Esophagus (tissue), 2 donors: ENCODE measurements at regions not wholly inside any gene's neighbourhood (a gene's known extent, or its start where the extent isn't known, plus 50 kb on each side); places are given as distances from the start of the nearest gene placed in this dataset.

Source experiments
- H3K27ac ChIP-seq, 2 donors: one replicate each; pipeline ENCODE4 v1.5.1; 2013; ENCODE audit warnings: low read depth in 2 of 2, mild to moderate bottlenecking in 2 of 2, inconsistent platforms in 1 of 2, low read length in 1 of 2, moderate library complexity in 1 of 2
- H3K27me3 ChIP-seq, 2 donors: one replicate each; pipeline ENCODE4 v1.6.1; 2013; ENCODE audit warnings: low read length in 2 of 2, control low read depth in 1 of 2, mild to moderate bottlenecking in 1 of 2; ENCODE audit not compliant: insufficient read depth in 2 of 2, control insufficient read depth in 1 of 2
- H3K36me3 ChIP-seq, 2 donors: one replicate each; pipeline ENCODE4 v1.6.1; 2013; ENCODE audit warnings: low read length in 1 of 2; ENCODE audit not compliant: control insufficient read depth in 2 of 2, insufficient read depth in 2 of 2
- H3K4me1 ChIP-seq, 2 donors: one replicate each; pipeline ENCODE4 v1.6.1; 2013; ENCODE audit warnings: low read length in 1 of 2; ENCODE audit not compliant: control insufficient read depth in 2 of 2, insufficient read depth in 2 of 2
- H3K4me3 ChIP-seq, 2 donors: one replicate each; pipeline ENCODE4 v1.5.1; 2013; ENCODE audit warnings: low read length in 2 of 2, mild to moderate bottlenecking in 2 of 2, low read depth in 1 of 2, moderate library complexity in 1 of 2
- H3K9me3 ChIP-seq, 2 donors: one replicate each; pipeline ENCODE4 v1.6.1; 2013; ENCODE audit warnings: mild to moderate bottlenecking in 2 of 2, low read depth in 1 of 2, low read length in 1 of 2, moderate library complexity in 1 of 2; ENCODE audit not compliant: control insufficient read depth in 2 of 2, insufficient read depth in 1 of 2
- WGBS, 2 donors: extraction: QIAGEN DNeasy Blood & Tissue Kit; methylation state at CpG; one replicate each; pipeline ENCODE4 v1.1.7; 2013; 5-methylcytosine and 5-hydroxymethylcytosine counted together
- donor health status: healthy with polysubstance abuse.
- donor health status: Bipolar disorder and iron deficiency.

- Histone ChIP-seq H3K4me3 (no peak overlapping the region), H3K4me1 (no peaks in the 10 kb centered on the region), H3K36me3 (no peaks in the 10 kb centered on the region), H3K27ac (no peak overlapping the region), H3K27me3 (no peaks in the 10 kb centered on the region), H3K9me3 (peaks cover 0 to 2% of the 10 kb centered on the region in 2 donors)
- WGBS, 2 donors, result 41 to 48% methylated on average over 1 of the region's 1 CpG
Measured at GRCh38 chr4:136281889-136282288, 1250.4 kb downstream of the PCDH18 start.

GRCh38 chr4:136281307-136281706 lies 1251.0 kb downstream of the PCDH18 start:
- Histone ChIP-seq H3K36me3 (no peaks in the 10 kb centered on the region), H3K9me3 (peaks cover 0 to 2% of the 10 kb centered on the region in 2 donors), H3K27me3 (no peaks in the 10 kb centered on the region), H3K27ac (no peak overlapping the region), H3K4me3 (no peak overlapping the region), H3K4me1 (no peaks in the 10 kb centered on the region)
- WGBS, 2 donors, result 84 to 86% methylated on average over 6 of the region's 6 CpGs

- no peak overlapping the region for H3K4me3 ChIP-seq
- 40 to 59% methylated on average over 2 of the region's 2 CpGs for WGBS, 2 donors
- peaks cover 0 to 2% of the 10 kb centered on the region in 2 donors for H3K9me3 ChIP-seq
- H3K36me3 ChIP-seq, result no peaks in the 10 kb centered on the region
- no peaks in the 10 kb centered on the region for H3K27me3 ChIP-seq
- no peak overlapping the region for H3K27ac ChIP-seq
- H3K4me1 ChIP-seq, result no peaks in the 10 kb centered on the region
Measured at GRCh38 chr4:136277741-136278140, 1254.6 kb downstream of the PCDH18 start.

- Histone ChIP-seq H3K36me3 (no peaks in the 10 kb centered on the region), H3K4me3 (no peak overlapping the region), H3K9me3 (no peaks in the 10 kb centered on the region), H3K4me1 (no peaks in the 10 kb centered on the region), H3K27me3 (no peaks in the 10 kb centered on the region), H3K27ac (no peak overlapping the region)
- WGBS, 2 donors, result 47 to 50% methylated on average over 2 of the region's 2 CpGs
Measured at GRCh38 chr4:136246876-136247275, 1285.4 kb downstream of the PCDH18 start.

- Histone ChIP-seq H3K27ac (no peak overlapping the region), H3K4me3 (no peak overlapping the region), H3K27me3 (no peaks in the 10 kb centered on the region), H3K4me1 (no peaks in the 10 kb centered on the region), H3K36me3 (no peaks in the 10 kb centered on the region), H3K9me3 (no peaks in the 10 kb centered on the region)
- WGBS, 2 donors, result 87 to 88% methylated on average over 7 of the region's 7 CpGs
Measured at GRCh38 chr4:136241221-136241986, 1290.9 kb downstream of the PCDH18 start.

- Histone ChIP-seq H3K4me1 (no peaks in the 10 kb centered on the region), H3K27me3 (no peaks in the 10 kb centered on the region), H3K4me3 (no peak overlapping the region), H3K36me3 (no peaks in the 10 kb centered on the region), H3K27ac (no peak overlapping the region), H3K9me3 (no peaks in the 10 kb centered on the region)
Measured at GRCh38 chr4:136227315-136227714, 1305.0 kb downstream of the PCDH18 start.

- Histone ChIP-seq H3K36me3 (no peaks in the 10 kb centered on the region), H3K4me3 (no peak overlapping the region), H3K4me1 (no peaks in the 10 kb centered on the region), H3K9me3 (peaks cover 5 to 7% of the 10 kb centered on the region in 2 donors), H3K27me3 (no peaks in the 10 kb centered on the region), H3K27ac (no peak overlapping the region)
- 86 to 90% methylated on average over 3 of the region's 3 CpGs for WGBS, 2 donors
Measured at GRCh38 chr4:136219592-136220125, 1312.6 kb downstream of the PCDH18 start.

- no peaks in the 10 kb centered on the region for H3K27me3 ChIP-seq
- peaks cover 0 to 3% of the 10 kb centered on the region in 2 donors for H3K9me3 ChIP-seq
- 46 to 51% methylated on average over 4 of the region's 4 CpGs for WGBS, 2 donors
- H3K36me3 ChIP-seq, result no peaks in the 10 kb centered on the region
- no peak overlapping the region for H3K27ac ChIP-seq
- no peaks in the 10 kb centered on the region for H3K4me1 ChIP-seq
- H3K4me3 ChIP-seq, result no peak overlapping the region
Measured at GRCh38 chr4:136203199-136203598, 1329.1 kb downstream of the PCDH18 start.

GRCh38 chr4:136198358-136198757 lies 1333.9 kb downstream of the PCDH18 start:
- no peaks in the 10 kb centered on the region for H3K36me3 ChIP-seq
- H3K4me1 ChIP-seq, result no peaks in the 10 kb centered on the region
- H3K4me3 ChIP-seq, result no peak overlapping the region
- no peaks in the 10 kb centered on the region for H3K27me3 ChIP-seq
- H3K27ac ChIP-seq, result no peak overlapping the region
- 63 to 83% methylated on average over 1 of the region's 1 CpG for WGBS, 2 donors
- peaks cover 0 to 3% of the 10 kb centered on the region in 2 donors for H3K9me3 ChIP-seq

- Histone ChIP-seq H3K4me3 (no peak overlapping the region), H3K36me3 (no peaks in the 10 kb centered on the region), H3K4me1 (no peaks in the 10 kb centered on the region), H3K9me3 (no peaks in the 10 kb centered on the region), H3K27me3 (no peaks in the 10 kb centered on the region), H3K27ac (no peak overlapping the region)
- WGBS, 2 donors, result 82 to 92% methylated on average over 2 of the region's 2 CpGs
Measured at GRCh38 chr4:136194962-136195361, 1337.3 kb downstream of the PCDH18 start.
